Sigmoid colon (tissue), 6 donors: ENCODE measurements at regions not wholly inside any gene's neighbourhood (a gene's known extent, or its start where the extent isn't known, plus 50 kb on each side); places are given as distances from the start of the nearest gene placed in this dataset.

Source experiments
- DNase-seq: peaks from one replicate; pipeline ENCODE4 v3.0.0-alpha.2; 2019
- H3K27ac ChIP-seq, 4 donors: fragments of 200-600 bp; sonication (generic); one replicate each; pipeline ENCODE4 v1.5.1; 2016 to 2019; ENCODE audit warnings: mild to moderate bottlenecking in 1 of 4
- H3K27me3 ChIP-seq, 3 donors: fragments of 200-600 bp; sonication (generic); one replicate each; pipeline ENCODE4 v1.5.1; 2019; ENCODE audit warnings: mild to moderate bottlenecking in 1 of 3
- H3K36me3 ChIP-seq, 4 donors: fragments of 200-600 bp; sonication (generic); one replicate each; pipeline ENCODE4 v1.5.1; 2016 to 2019
- H3K4me1 ChIP-seq, 4 donors: fragments of 200-600 bp; sonication (generic); one replicate each; pipeline ENCODE4 v1.5.1; 2017 to 2019
- H3K4me3 ChIP-seq, 4 donors: fragments of 200-600 bp; sonication (generic); one replicate each; pipeline ENCODE4 v1.5.1; 2017 to 2019; ENCODE audit warnings: mild to moderate bottlenecking in 2 of 4, moderate library complexity in 1 of 4
- H3K9me3 ChIP-seq, 4 donors: fragments of 200-600 bp in 3 of 4; sonication (generic) in 3 of 4; one replicate each; pipeline versions ENCODE4 v1.5.1 to v1.6.1; 2013 to 2019
- EP300 ChIP-seq, 4 donors: sonication (generic); formaldehyde crosslinking; IDR thresholded peaks; one replicate each; pipeline ENCODE4 v1.6.1; 2017; ENCODE audit warnings: antibody characterized with exemption in 4 of 4
- POLR2A ChIP-seq, 2 donors: fragments of 450-650 bp; IDR thresholded peaks; one replicate each; pipeline ENCODE4 v1.6.1; 2016; ENCODE audit warnings: antibody characterized with exemption in 2 of 2, mild to moderate bottlenecking in 2 of 2, moderate library complexity in 2 of 2
- POLR2AphosphoS5 ChIP-seq, 4 donors: sonication (generic); formaldehyde crosslinking; IDR thresholded peaks; one replicate each; pipeline ENCODE4 v1.6.1; 2017; ENCODE audit warnings: antibody characterized with exemption in 4 of 4
- WGBS, 2 donors: extraction: QIAGEN DNeasy Blood & Tissue Kit; methylation state at CpG; one replicate each; pipeline ENCODE4 v1.1.7; 2013; 5-methylcytosine and 5-hydroxymethylcytosine counted together
- intact Hi-C: fragments of 100-400 bp; cut with DNase I; formaldehyde crosslinking; loops from one replicate; pipeline ENCODE4 v1.15.1; 2023
- TF ChIP-seq, protein P1 (sequence below), 4 experiments: fragments of 450-650 bp in 3 of 4; fragments of 200-600 bp in 1 of 4; IDR thresholded peaks; one replicate each; pipeline ENCODE4 v1.5.1; 2016 to 2019; ENCODE audit warnings: antibody characterized with exemption in 4 of 4, mild to moderate bottlenecking in 3 of 4, moderate library complexity in 2 of 4
- donor health status: healthy with polysubstance abuse.
- donor health status: healthy.

DNA sequence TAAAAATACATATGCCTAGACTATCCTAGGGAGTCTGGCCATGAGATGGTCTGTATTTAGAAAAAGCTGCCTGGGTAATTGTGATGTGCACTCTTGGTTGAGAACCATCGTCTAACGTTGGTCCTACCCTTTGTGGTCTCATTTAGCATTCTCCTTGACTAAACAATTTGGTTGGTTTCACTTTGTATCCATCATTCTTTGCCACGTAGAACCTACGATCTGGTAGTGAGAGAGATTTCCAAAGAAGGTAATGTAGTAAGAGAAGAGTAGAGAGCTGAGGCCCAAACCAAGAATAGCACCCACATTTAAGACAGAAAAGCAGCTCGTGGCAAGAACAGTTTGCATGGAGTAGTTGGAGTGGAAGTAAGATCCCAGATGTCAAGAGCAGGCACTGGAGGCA, 219.8 kb downstream of the TMEM200A start:
- 67 to 79% methylated on average over 5 of the region's 5 CpGs for WGBS, 2 donors
- no peak for DNase-seq
- intact Hi-C loops: no loop called here
- no peak overlapping the region for H3K27ac ChIP-seq
- no peaks in the 10 kb centered on the region for H3K4me1 ChIP-seq
- H3K4me3 ChIP-seq: no peak overlapping the region
- TF ChIP-seq POLR2AphosphoS5 (IDR thresholded peaks at IDR 0.05) (no peak), EP300 (IDR thresholded peaks at IDR 0.05) (no peak), POLR2A (IDR thresholded peaks at IDR 0.05) (no peak)
- TF ChIP-seq, protein P1, sequence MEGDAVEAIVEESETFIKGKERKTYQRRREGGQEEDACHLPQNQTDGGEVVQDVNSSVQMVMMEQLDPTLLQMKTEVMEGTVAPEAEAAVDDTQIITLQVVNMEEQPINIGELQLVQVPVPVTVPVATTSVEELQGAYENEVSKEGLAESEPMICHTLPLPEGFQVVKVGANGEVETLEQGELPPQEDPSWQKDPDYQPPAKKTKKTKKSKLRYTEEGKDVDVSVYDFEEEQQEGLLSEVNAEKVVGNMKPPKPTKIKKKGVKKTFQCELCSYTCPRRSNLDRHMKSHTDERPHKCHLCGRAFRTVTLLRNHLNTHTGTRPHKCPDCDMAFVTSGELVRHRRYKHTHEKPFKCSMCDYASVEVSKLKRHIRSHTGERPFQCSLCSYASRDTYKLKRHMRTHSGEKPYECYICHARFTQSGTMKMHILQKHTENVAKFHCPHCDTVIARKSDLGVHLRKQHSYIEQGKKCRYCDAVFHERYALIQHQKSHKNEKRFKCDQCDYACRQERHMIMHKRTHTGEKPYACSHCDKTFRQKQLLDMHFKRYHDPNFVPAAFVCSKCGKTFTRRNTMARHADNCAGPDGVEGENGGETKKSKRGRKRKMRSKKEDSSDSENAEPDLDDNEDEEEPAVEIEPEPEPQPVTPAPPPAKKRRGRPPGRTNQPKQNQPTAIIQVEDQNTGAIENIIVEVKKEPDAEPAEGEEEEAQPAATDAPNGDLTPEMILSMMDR (IDR thresholded peaks at IDR 0.05): no peak
- no peaks in the 10 kb centered on the region for H3K36me3 ChIP-seq
- no peaks in the 10 kb centered on the region for H3K27me3 ChIP-seq
- H3K9me3 ChIP-seq: no peaks in the 10 kb centered on the region

DNA sequence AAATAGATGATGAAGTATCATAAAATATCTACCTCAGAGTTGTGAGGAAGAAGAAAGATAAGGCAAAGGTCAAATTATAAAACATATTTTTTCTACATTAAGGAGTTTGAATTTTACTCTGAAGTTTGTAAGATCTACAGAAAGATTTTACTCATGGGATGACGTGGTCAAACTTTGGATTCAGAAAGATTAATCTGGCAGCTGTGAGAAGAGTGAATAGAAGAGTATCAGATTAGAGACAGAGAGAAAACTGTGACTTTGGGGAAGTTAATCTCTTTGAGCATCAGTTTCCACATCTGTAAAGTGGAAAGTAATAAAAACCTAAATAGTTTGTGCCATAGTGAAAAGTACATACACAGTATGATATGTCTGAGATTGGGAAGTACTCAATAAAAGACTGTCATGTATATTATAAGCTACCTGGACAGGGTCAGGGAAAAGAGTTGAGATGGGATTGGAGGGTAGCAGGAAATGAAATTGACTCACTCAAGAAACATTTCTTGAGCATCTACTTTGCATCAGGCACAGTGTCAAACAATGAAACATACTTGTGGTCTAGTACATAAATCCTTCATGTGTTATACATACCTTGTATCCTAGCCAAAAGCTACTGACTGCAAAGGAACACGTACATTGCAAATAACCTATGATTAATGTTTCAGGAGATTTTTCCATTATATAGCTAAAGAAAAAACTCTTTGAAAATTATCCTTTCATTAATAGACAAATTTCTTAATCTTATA, 222.1 kb downstream of the TMEM200A start:
- DNase-seq: no peak
- Histone ChIP-seq H3K9me3 (no peaks in the 10 kb centered on the region), H3K4me3 (no peak overlapping the region), H3K36me3 (no peaks in the 10 kb centered on the region), H3K27ac (no peak overlapping the region), H3K27me3 (no peaks in the 10 kb centered on the region), H3K4me1 (no peaks in the 10 kb centered on the region)
- TF ChIP-seq POLR2A (IDR thresholded peaks at IDR 0.05) (no peak), EP300 (IDR thresholded peaks at IDR 0.05) (no peak), POLR2AphosphoS5 (IDR thresholded peaks at IDR 0.05) (no peak)
- TF ChIP-seq, protein P1 (IDR thresholded peaks at IDR 0.05): no peak
- WGBS, 2 donors: 61 to 62% methylated on average over 2 of the region's 2 CpGs
- intact Hi-C loops: no loop called here

DNA sequence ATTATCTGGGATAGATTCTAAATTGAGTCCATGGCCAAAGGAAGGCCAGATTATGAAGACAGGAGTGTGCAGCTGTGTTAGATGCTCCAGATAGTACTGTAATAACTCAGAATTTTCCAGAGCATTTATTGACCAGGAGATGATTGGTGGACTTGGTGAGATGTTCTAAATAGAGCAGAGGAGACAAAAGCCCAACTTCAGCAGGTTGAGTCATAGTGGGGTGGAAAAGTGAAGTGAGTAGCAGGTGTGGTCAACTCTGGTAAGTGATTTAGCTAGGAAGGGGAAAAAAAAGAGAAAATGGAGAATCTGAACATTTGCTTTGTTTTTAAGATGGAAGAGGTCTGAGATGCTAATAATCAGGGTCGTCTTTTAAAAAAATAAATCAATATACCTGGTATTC, 227.4 kb downstream of the TMEM200A start:
- H3K27ac ChIP-seq: no peak overlapping the region
- H3K36me3 ChIP-seq: no peaks in the 10 kb centered on the region
- intact Hi-C loops: no loop called here
- H3K4me1 ChIP-seq: no peaks in the 10 kb centered on the region
- H3K4me3 ChIP-seq: no peak overlapping the region
- no peaks in the 10 kb centered on the region for H3K27me3 ChIP-seq
- TF ChIP-seq EP300 (IDR thresholded peaks at IDR 0.05) (no peak), POLR2AphosphoS5 (IDR thresholded peaks at IDR 0.05) (no peak), POLR2A (IDR thresholded peaks at IDR 0.05) (no peak)
- TF ChIP-seq, protein P1 (IDR thresholded peaks at IDR 0.05): no peak
- DNase-seq: no peak
- no peaks in the 10 kb centered on the region for H3K9me3 ChIP-seq
- whole genome bisulfite sequencing, 2 donors: 84 to 93% methylated on average over 1 of the region's 1 CpG

DNA sequence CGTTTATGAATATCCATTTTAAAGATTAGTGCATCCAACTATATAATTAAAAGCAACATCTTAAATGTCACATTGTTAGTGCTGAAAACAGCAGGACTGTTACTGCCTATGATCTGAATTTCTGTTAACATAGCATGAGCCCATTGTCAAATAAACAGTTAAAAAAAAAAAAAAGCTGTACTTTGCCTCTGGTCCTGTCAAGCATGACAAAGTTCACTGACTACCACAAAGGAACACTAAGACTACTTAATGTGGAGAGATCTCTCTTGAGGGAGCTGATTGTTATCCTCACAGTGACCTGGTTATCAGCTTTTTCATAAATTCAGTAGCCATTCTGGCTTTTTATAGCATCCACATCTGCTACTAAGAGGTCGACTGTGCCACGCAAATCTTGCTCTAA, 228.1 kb downstream of the TMEM200A start:
- WGBS, 2 donors: 79 to 82% methylated on average over 3 of the region's 3 CpGs
- no peak overlapping the region for H3K27ac ChIP-seq
- no peak for TF ChIP-seq POLR2A (IDR thresholded peaks at IDR 0.05)
- TF ChIP-seq EP300 (IDR thresholded peaks at IDR 0.05): no peak
- TF ChIP-seq POLR2AphosphoS5 (IDR thresholded peaks at IDR 0.05): no peak
- TF ChIP-seq, protein P1 (IDR thresholded peaks at IDR 0.05): no peak

More for the DNA sequence above, 228.1 kb downstream of the TMEM200A start:
- Histone ChIP-seq H3K36me3 (no peaks in the 10 kb centered on the region), H3K27me3 (no peaks in the 10 kb centered on the region), H3K4me1 (no peaks in the 10 kb centered on the region), H3K4me3 (no peak overlapping the region), H3K9me3 (no peaks in the 10 kb centered on the region)
- intact Hi-C loops: no loop called here
- DNase-seq: no peak
